Pons (tissue), 1 donor: ENCODE measurements at regions not wholly inside any gene's neighbourhood (a gene's known extent, or its start where the extent isn't known, plus 50 kb on each side); places are given as distances from the start of the nearest gene placed in this dataset.

Experiments
- DNase-seq: peaks from one replicate; pipeline ENCODE4 v3.0.0-alpha.2; 2016; ENCODE audit warnings: low spot score

- no peak for DNase-seq
Measured at GRCh38 chr5:155926766-155927165, 400.2 kb upstream of the SGCD start.

- DNase-seq: no peak
Measured at GRCh38 chr5:155929112-155929511, 397.9 kb upstream of the SGCD start.

GRCh38 chr5:155934964-155935363 lies 392.0 kb upstream of the SGCD start:
- no peak for DNase-seq

GRCh38 chr5:155935723-155936122 lies 391.2 kb upstream of the SGCD start:
- no peak for DNase-seq

GRCh38 chr5:155936520-155937406 lies 390.2 kb upstream of the SGCD start:
- DNase-seq: no peak

- DNase-seq: no peak
Measured at GRCh38 chr5:155938051-155938450, 388.9 kb upstream of the SGCD start.

GRCh38 chr5:155941340-155941739 lies 385.6 kb upstream of the SGCD start:
- DNase-seq: no peak

- peak; percentile 70 for DNase-seq
Measured at GRCh38 chr5:155943516-155944407, 383.2 kb upstream of the SGCD start.

- DNase-seq: no peak
Measured at GRCh38 chr5:155947394-155948062, 379.4 kb upstream of the SGCD start.

GRCh38 chr5:155948576-155948975 lies 378.4 kb upstream of the SGCD start:
- DNase-seq: no peak

GRCh38 chr5:155952486-155953089 lies 374.4 kb upstream of the SGCD start:
- DNase-seq: no peak

GRCh38 chr5:155953335-155953734 lies 373.6 kb upstream of the SGCD start:
- no peak for DNase-seq

- DNase-seq: no peak
Measured at GRCh38 chr5:155954701-155955445, 372.1 kb upstream of the SGCD start.

GRCh38 chr5:155957884-155958283 lies 369.1 kb upstream of the SGCD start:
- no peak for DNase-seq

GRCh38 chr5:155959082-155959481 lies 367.9 kb upstream of the SGCD start:
- no peak for DNase-seq

GRCh38 chr5:155960177-155960576 lies 366.8 kb upstream of the SGCD start:
- DNase-seq: no peak

GRCh38 chr5:155969537-155969936 lies 357.4 kb upstream of the SGCD start:
- no peak for DNase-seq

- no peak for DNase-seq
Measured at GRCh38 chr5:155974369-155974768, 352.6 kb upstream of the SGCD start.

GRCh38 chr5:155978850-155979249 lies 348.1 kb upstream of the SGCD start:
- DNase-seq: peak; percentile 31

- DNase-seq: no peak
Measured at GRCh38 chr5:155982354-155982753, 344.6 kb upstream of the SGCD start.

GRCh38 chr5:155983954-155984353 lies 343.0 kb upstream of the SGCD start:
- DNase-seq: no peak
